HUDEP-2 (cell line): ENCODE measurements at regions not wholly inside any gene's neighbourhood (a gene's known extent, or its start where the extent isn't known, plus 50 kb on each side); places are given as distances from the start of the nearest gene placed in this dataset.
"Not testable (repeated sequence)": the region's sequence is repeated elsewhere in the genome, so short reads cannot be mapped to it uniquely, and the experiment has no call there.

Experiments
- DNase-seq, 76 experiments: peaks; one replicate each; lab custom pipeline; 2025; ENCODE audit not compliant: unreplicated experiment in 76 of 76; lab: John Stamatoyannopoulos, UW

DNA sequence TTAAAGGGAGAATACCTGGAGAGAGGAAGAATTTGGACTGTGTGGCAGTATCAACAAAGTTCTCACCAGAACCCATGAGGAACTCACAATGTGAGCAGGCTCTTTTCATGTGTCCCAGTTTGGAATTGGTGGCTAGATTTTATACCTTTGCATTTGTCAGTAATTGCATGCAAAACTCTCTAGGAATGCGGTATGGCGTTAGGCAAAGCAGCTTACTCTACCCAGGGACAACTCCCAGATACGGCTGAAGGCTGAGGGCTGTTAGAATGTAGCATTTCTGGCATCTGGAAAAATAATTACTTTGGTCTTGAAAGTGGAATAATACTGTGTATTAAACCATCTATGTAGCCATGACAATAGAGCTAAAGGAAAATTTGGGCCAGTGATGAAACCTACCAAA lies 635.5 kb downstream of the SLC16A7 start:
- no peak for DNase-seq

GRCh38 chr12:60231976-60232907 lies 636.4 kb downstream of the SLC16A7 start:
- no peak for DNase-seq

- DNase-seq = not testable (repeated sequence)
Measured at GRCh38 chr12:60234611-60235195, 638.9 kb downstream of the SLC16A7 start.

- DNase-seq = no peak
Measured at GRCh38 chr12:60235261-60235660, 639.4 kb downstream of the SLC16A7 start.

DNA sequence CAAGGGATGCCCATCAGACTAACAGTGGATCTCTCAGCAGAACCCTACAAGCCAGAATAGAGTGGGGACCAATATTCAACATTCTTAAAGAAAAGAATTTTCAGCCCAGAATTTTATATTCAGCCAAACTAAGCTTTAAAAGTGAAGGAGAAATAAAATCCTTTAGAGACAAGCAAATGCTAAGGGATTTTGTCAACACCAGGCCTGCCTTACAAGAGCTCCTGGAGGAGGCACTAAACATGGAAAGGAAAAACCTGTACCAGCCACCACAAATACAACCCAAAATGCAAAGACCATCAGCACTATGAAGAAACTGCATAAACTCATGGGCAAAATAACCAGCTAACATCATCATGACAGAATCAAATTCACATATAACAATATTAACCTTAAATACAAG lies 640.6 kb downstream of the SLC16A7 start:
- not testable (repeated sequence) for DNase-seq

DNA sequence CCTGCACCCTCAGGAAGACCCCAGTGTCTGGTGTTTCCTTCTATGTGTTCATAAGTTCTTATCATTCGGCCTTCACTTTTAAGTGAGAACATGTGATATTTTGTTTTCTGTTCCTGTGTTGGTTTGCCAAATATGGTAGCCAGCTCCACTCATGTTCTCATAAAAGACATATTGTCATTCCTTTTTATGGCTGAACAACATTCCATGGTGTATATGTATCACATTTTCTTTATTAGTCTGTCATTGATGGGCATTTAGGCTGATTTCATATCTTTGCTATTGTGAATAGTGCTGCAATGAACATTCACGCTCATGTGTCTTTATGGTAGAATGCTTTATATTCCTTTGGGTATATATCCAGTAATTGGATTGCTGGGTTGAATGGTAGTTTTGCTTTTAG lies 645.1 kb downstream of the SLC16A7 start:
- DNase-seq = no peak

DNA sequence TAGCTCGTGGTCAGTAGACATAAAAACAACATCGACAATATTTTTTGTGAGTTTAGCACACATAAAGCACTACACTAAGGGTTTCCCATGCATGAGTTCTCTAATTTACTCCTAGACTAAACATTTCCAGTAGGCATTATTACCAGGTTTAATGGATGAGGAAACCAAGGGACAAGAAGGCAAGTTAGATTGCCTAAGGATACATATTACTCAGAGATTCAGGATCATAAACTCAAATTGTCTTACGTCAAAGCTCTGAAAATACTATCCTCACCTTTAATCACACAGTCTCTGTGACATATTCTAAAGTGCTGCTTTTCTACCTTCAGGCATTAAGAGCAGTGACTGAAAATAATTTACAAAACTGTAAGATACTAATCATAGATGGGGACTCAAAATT lies 655.3 kb downstream of the SLC16A7 start:
- no peak for DNase-seq

DNA sequence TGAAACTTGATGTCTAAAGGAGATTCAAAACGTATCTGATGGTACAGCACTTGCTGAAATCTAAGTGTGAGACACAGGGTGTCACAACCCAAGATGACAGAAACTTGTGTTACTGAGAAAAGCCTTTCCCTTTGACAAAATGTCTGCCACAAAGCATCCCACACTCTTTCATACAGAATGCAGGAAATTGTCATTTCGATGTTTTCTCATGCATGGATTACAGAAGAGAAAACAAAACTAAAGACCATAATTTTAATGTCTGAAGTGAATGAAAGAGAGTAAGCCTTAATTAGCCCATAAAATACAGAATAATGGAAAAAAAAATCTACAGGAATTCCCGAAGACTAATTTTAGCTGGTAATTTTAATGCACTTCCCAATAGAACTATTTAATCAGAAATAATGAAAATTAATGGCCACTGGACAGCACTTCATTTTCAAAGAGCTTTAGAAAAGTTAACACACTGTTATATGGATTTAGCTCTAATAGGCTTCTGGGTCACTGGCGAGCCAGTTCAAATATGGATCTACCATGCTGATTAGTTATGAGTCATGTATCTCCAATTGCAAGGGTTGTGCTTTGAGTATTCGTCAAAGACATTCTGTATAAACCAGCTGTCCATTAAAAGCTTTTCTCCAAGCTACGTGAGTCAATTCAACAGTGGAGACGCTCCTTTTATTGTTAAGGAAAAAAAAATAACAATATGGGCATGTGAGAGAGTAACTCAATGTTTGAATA lies 656.7 kb downstream of the SLC16A7 start:
- DNase-seq = no peak

- DNase-seq = no peak
Measured at GRCh38 chr12:60255044-60255443, 659.2 kb downstream of the SLC16A7 start.

DNA sequence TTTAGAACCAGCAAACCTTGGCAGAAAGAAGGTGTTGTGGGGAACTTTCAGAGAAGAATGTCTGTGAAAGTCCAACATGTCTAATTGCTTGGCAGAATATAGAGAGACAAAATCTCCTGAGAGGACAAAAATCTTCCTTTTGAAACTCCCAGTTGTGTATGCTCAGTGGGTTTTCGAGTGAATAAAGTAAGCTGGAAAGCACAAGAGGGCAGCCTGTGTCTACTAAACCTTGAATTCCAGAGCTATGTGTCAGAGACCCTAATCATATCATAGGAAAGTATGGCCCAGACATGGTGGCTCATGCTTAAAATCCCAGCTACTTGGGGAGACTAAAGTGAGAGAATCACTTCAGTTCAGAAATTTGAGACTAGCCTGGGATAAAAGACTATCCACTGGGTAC lies 661.2 kb downstream of the SLC16A7 start:
- peak in 1 of 76 experiments; percentile 8 for DNase-seq

DNA sequence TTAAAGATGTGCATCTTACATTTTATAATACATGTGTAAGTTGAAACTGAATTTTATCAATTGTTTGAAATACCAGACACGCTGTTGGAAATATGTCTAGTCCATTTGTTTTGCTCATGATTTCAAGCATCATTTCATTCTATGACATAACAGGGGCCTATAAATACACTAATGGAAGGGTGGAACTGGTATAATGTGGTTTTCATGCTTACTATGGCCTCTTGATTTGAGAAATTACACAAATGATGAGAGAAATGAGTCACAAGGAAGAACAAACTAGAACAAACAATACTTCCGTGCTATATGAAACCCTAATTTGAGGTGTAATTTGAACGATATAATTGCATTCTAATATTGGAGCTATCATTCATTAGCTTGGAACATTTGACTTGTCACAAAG lies 663.4 kb downstream of the SLC16A7 start:
- DNase-seq = no peak

GRCh38 chr12:60262378-60262777 lies 666.5 kb downstream of the SLC16A7 start:
- DNase-seq = no peak

- no peak for DNase-seq
Measured at GRCh38 chr12:60263161-60263560, 667.3 kb downstream of the SLC16A7 start.

- DNase-seq = no peak
Measured at GRCh38 chr12:60263836-60264493, 668.1 kb downstream of the SLC16A7 start.

- DNase-seq = no peak
Measured at GRCh38 chr12:60265741-60266140, 669.9 kb downstream of the SLC16A7 start.

DNA sequence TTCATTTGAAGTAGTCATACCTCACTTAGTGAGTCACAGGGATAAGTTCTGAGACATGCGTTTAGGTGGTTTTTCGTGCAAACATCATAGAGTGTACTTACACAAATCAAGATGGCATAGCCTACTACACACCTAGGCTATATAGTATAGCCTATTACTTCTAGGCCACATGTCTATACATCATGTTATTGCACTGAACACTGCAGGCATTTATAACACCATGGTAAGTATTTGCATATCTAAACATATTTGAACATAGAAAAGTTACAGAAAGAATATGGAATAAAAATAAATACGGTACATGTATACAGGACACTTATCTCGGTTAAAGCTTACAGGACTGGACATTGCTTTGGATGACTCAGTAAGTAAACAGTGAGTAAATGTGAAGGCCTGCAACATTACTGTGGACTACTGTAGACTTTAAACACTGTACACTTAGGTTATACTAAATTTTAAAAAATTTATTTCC lies 670.6 kb downstream of the SLC16A7 start:
- DNase-seq = no peak

- no peak for DNase-seq
Measured at GRCh38 chr12:60269611-60270269, 673.9 kb downstream of the SLC16A7 start.

DNA sequence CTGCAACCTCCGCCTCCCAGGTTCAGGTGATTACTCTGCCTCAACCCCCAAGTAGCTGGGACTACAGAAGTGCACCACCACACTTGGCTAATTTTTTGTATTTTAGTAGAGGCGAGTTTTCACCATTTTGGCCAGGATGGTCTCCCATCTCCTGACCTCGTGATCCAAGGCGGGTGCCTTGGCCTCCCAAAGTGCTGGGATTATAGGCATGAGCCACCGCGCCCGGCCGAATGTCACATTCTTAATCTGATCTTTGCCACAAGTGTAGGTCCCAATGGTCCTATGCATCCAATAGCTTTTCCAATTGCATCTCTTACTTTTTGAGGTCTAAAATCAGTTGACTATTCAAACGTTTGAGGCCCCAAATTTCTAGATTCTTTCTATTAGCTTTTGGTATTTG lies 676.0 kb downstream of the SLC16A7 start:
- no peak for DNase-seq

DNA sequence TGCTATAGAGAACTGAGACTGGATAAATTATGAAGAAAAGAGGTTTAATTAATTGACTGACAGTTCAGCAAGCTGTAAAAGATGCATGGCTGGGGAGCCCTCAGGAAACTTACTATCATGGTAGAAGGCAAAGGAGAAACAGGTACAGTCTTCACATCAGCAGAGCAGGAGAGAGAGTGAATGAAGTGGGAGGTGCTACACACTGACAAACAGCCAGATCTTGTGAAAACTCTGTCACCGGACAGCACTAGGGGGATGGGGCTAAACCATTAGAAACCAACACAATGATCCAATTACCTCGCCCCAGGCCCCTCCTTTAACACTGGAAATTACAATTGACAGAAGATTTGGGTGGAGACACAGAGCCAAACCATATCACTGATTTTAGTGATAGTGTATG lies 682.4 kb downstream of the SLC16A7 start:
- no peak for DNase-seq

GRCh38 chr12:60279221-60279620 lies 683.4 kb downstream of the SLC16A7 start:
- DNase-seq = no peak
